Ovary (tissue), 3 donors: ENCODE measurements at regions not wholly inside any gene's neighbourhood (a gene's known extent, or its start where the extent isn't known, plus 50 kb on each side); places are given as distances from the start of the nearest gene placed in this dataset.

Source experiments
- CTCF ChIP-seq, 3 donors: fragments of 450-650 bp in 2 of 3; fragments of 200-600 bp in 1 of 3; IDR thresholded peaks; one replicate each; pipeline versions ENCODE4 v1.5.1 to v1.8.0; 2016 to 2022; ENCODE audit warnings: antibody characterized with exemption in 3 of 3, mild to moderate bottlenecking in 1 of 3
- POLR2A ChIP-seq: fragments of 450-650 bp; IDR thresholded peaks from one replicate; pipeline ENCODE4 v1.6.1; 2017; ENCODE audit warnings: antibody characterized with exemption, mild to moderate bottlenecking, moderate library complexity
- donor health status: DM: no; HTN: no; CAD: no.

GRCh38 chr3:66158933-66159683, 61.7 kb upstream of the SLC25A26 start:
- TF ChIP-seq POLR2A (no peak), CTCF (IDR thresholded peaks at IDR 0.05) (no peak)
